Adrenal gland (tissue), 9 donors: ENCODE measurements at regions not wholly inside any gene's neighbourhood (a gene's known extent, or its start where the extent isn't known, plus 50 kb on each side); places are given as distances from the start of the nearest gene placed in this dataset.

ENCODE experiments used
- DNase-seq, 7 donors: peaks; one replicate each; pipeline ENCODE4 v3.0.0-alpha.2; 2019 to 2020
- H3K27ac ChIP-seq, 5 donors: fragments of 200-600 bp; sonication (generic) in 4 of 5; 1 replicate in 3 of 5; 2 replicates in 2 of 5; pipeline versions ENCODE4 v1.5.1 to v1.8.0; 2016 to 2020; ENCODE audit warnings: mild to moderate bottlenecking in 1 of 5
- H3K27me3 ChIP-seq: fragments of 200-600 bp; 2 replicates; pipeline ENCODE4 v1.8.0; 2021
- H3K36me3 ChIP-seq, 2 donors: fragments of 200-600 bp; replicated peaks in 1 of 2; 1 replicate in 1 of 2; 2 replicates in 1 of 2; pipeline versions ENCODE4 v1.5.1 to v1.8.0; 2018 to 2022
- H3K4me1 ChIP-seq, 2 donors: fragments of 200-600 bp; replicated peaks in 1 of 2; 1 replicate in 1 of 2; 2 replicates in 1 of 2; pipeline versions ENCODE4 v1.5.1 to v1.8.0; 2018 to 2021
- H3K4me3 ChIP-seq, 4 donors: fragments of 200-600 bp; sonication (generic) in 3 of 4; one replicate each; pipeline ENCODE4 v1.5.1; 2016 to 2018
- H3K9me3 ChIP-seq, 3 donors: fragments of 200-600 bp; sonication (generic) in 1 of 3; replicated peaks in 1 of 3; 1 replicate in 2 of 3; 2 replicates in 1 of 3; pipeline versions ENCODE4 v1.5.1 to v1.8.0; 2016 to 2021
- POLR2A ChIP-seq, 2 donors: fragments of 450-650 bp; IDR thresholded peaks; one replicate each; pipeline ENCODE4 v1.6.1; 2017; ENCODE audit warnings: antibody characterized with exemption in 2 of 2, mild to moderate bottlenecking in 2 of 2, moderate library complexity in 1 of 2
- WGBS, 4 donors: extraction: QIAGEN DNeasy Blood & Tissue Kit in 2 of 4; methylation state at CpG; one replicate each; pipeline versions ENCODE4 v1.1.5 to v1.1.7; 2013 to 2017; 5-methylcytosine and 5-hydroxymethylcytosine counted together
- intact Hi-C, 2 donors: fragments of 100-400 bp; cut with DNase I; formaldehyde crosslinking; loops; one replicate each; pipeline versions ENCODE4 v1.14.1 to v1.15.0; 2022 to 2023
- TF ChIP-seq, protein P1 (sequence below), 6 experiments: fragments of 450-650 bp in 4 of 6; fragments of 200-600 bp in 2 of 6; sonication (generic) in 1 of 6; IDR thresholded peaks; 1 replicate in 5 of 6; 2 replicates in 1 of 6; pipeline versions ENCODE4 v1.5.1 to v1.8.0; 2016 to 2021; ENCODE audit warnings: antibody characterized with exemption in 6 of 6, mild to moderate bottlenecking in 2 of 6, moderate library complexity in 1 of 6
- donor health status: healthy with polysubstance abuse.
- donor health status: Bipolar disorder and iron deficiency.
- donor health status: DM: yes; HTN: yes; CAD: no.
- donor health status: DM: no; HTN: no; CAD: no.
- donor health status: DM: no; HTN: no; CAD: no.

DNA sequence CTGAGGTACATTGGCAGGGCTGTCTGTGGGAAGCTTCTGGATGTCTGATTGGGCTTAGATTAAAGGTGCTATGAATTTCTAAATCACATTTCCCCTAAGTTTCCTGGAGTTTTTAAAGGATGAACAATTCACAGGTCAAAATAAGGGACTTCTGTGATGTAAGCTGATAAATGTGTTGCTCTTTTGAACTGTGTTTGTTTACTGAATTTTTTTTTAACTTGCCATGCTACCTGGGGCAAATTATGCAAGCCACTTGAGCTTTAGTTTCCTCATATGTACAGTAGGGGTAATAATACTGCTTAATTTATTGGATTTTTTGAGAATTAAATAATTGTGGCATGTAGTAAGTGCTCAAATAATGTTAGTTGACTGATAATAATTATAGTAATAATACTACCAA lies 52.8 kb upstream of the CCDC91 start:
- TF ChIP-seq POLR2A (IDR thresholded peaks at IDR 0.05) = no peak
- TF ChIP-seq, protein P1, sequence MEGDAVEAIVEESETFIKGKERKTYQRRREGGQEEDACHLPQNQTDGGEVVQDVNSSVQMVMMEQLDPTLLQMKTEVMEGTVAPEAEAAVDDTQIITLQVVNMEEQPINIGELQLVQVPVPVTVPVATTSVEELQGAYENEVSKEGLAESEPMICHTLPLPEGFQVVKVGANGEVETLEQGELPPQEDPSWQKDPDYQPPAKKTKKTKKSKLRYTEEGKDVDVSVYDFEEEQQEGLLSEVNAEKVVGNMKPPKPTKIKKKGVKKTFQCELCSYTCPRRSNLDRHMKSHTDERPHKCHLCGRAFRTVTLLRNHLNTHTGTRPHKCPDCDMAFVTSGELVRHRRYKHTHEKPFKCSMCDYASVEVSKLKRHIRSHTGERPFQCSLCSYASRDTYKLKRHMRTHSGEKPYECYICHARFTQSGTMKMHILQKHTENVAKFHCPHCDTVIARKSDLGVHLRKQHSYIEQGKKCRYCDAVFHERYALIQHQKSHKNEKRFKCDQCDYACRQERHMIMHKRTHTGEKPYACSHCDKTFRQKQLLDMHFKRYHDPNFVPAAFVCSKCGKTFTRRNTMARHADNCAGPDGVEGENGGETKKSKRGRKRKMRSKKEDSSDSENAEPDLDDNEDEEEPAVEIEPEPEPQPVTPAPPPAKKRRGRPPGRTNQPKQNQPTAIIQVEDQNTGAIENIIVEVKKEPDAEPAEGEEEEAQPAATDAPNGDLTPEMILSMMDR (IDR thresholded peaks at IDR 0.05) = no peak
- Histone ChIP-seq H3K9me3 (no peaks in the 10 kb centered on the region), H3K27me3 (no peaks in the 10 kb centered on the region), H3K4me3 (no peak overlapping the region), H3K4me1 (no peaks in the 10 kb centered on the region), H3K36me3 (no peaks in the 10 kb centered on the region), H3K27ac (no peak overlapping the region)
- DNase-seq = no peak
- intact Hi-C loops = no loop called here

DNA sequence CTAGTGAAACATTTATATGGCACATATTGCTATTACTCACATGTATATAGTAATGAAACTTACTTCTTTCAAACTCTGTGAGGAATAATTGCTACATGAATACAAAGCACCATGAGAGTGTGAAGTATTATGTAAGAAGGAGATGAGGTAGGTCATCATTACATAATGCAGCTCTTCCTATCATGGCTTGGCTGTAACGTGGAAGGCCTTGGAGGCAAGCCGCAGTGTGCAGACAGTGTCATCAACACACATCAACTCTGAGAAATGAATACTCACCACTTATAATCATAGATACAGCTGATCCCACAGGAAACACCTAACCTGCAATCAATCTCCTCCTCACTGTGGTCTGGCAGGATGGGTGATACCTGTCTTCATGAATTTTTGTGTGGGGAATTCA lies 49.9 kb upstream of the CCDC91 start:
- no peak for DNase-seq

More for the DNA sequence above, 49.9 kb upstream of the CCDC91 start:
- Histone ChIP-seq H3K27ac (no peak overlapping the region), H3K36me3 (no peaks in the 10 kb centered on the region), H3K4me3 (no peak overlapping the region), H3K9me3 (no peaks in the 10 kb centered on the region), H3K4me1 (no peaks in the 10 kb centered on the region), H3K27me3 (no peaks in the 10 kb centered on the region)
- no peak for TF ChIP-seq POLR2A (IDR thresholded peaks at IDR 0.05)
- TF ChIP-seq, protein P1 (IDR thresholded peaks at IDR 0.05) = no peak
- intact Hi-C loops = no loop called here
- 42 to 59% (median 45%) methylated on average over 2 of the region's 2 CpGs for WGBS, 4 donors
